Loucy (cell line): ENCODE measurements at regions not wholly inside any gene's neighbourhood (a gene's known extent, or its start where the extent isn't known, plus 50 kb on each side); places are given as distances from the start of the nearest gene placed in this dataset.

ENCODE experiments used
- H2AFZ ChIP-seq: fragments of 200-600 bp; sonication (generic); 2 replicates; pipeline ENCODE4 v1.6.0; 2016; ENCODE audit warnings: antibody characterized with exemption, mild to moderate bottlenecking, low read length, moderate library complexity
- H3F3A ChIP-seq: fragments of 200-600 bp; 2 replicates; pipeline ENCODE4 v1.6.0; 2016; ENCODE audit warnings: antibody characterized with exemption, low read depth, mild to moderate bottlenecking
- H3K27me3 ChIP-seq: fragments of 200-600 bp; sonication (generic); 2 replicates; pipeline ENCODE4 v1.6.1; 2014; ENCODE audit warnings: low read length, mild to moderate bottlenecking; ENCODE audit not compliant: insufficient read depth, poor library complexity, severe bottlenecking
- H3K36me3 ChIP-seq: fragments of 200-600 bp; sonication (generic); 2 replicates; pipeline ENCODE4 v1.6.1; 2016; ENCODE audit warnings: low read length; ENCODE audit not compliant: insufficient read depth
- H3K4me1 ChIP-seq: fragments of 200-600 bp; sonication (generic); 2 replicates; pipeline ENCODE4 v1.5.1; 2014; ENCODE audit warnings: low read length, mild to moderate bottlenecking; ENCODE audit not compliant: insufficient read depth, poor library complexity, severe bottlenecking
- H3K4me2 ChIP-seq: fragments of 200-600 bp; sonication (generic); 2 replicates; pipeline ENCODE4 v1.6.0; 2014; ENCODE audit warnings: antibody characterized with exemption, low read length, low read depth, mild to moderate bottlenecking; ENCODE audit not compliant: poor library complexity, severe bottlenecking
- H3K4me3 ChIP-seq: fragments of 200-600 bp; sonication (generic); 2 replicates; pipeline ENCODE4 v1.5.1; 2014; ENCODE audit warnings: low read length, mild to moderate bottlenecking, mixed read lengths; ENCODE audit not compliant: poor library complexity, severe bottlenecking
- H3K79me2 ChIP-seq: fragments of 200-600 bp; sonication (generic); 2 replicates; pipeline ENCODE4 v1.6.1; 2014; ENCODE audit warnings: low read length; ENCODE audit not compliant: insufficient read depth
- H3K9ac ChIP-seq: fragments of 200-600 bp; sonication (generic); 2 replicates; pipeline ENCODE4 v1.6.0; 2014; ENCODE audit warnings: mild to moderate bottlenecking, low read depth, low read length, moderate library complexity; ENCODE audit not compliant: poor library complexity, severe bottlenecking
- H3K9me2 ChIP-seq: fragments of 200-600 bp; sonication (generic); replicated peaks from 2 replicates; pipeline ENCODE4 v1.6.1; 2016; ENCODE audit warnings: low read depth, low read length, mixed read lengths
- H3K9me3 ChIP-seq: fragments of 200-600 bp; sonication (generic); 2 replicates; pipeline ENCODE4 v1.6.1; 2014; ENCODE audit warnings: mild to moderate bottlenecking, antibody characterized with exemption, low read length, low read depth; ENCODE audit not compliant: insufficient read depth
- H4K20me1 ChIP-seq: fragments of 200-600 bp; sonication (generic); 2 replicates; pipeline ENCODE4 v1.6.0; 2014; ENCODE audit warnings: antibody characterized with exemption, low read length, mild to moderate bottlenecking; ENCODE audit not compliant: insufficient read depth, poor library complexity, severe bottlenecking
- EZH2phosphoT487 ChIP-seq: fragments of 200-600 bp; IDR thresholded peaks from 2 replicates; pipeline ENCODE4 v1.6.1; 2018; ENCODE audit warnings: antibody characterized with exemption, mild to moderate bottlenecking, moderate library complexity, borderline replicate concordance
- TF ChIP-seq, protein P1 (sequence below): fragments of 200-600 bp; sonication (generic); conservative IDR thresholded peaks from 2 replicates; pipeline ENCODE4 v1.5.1; 2014; ENCODE audit warnings: mild to moderate bottlenecking, antibody characterized with exemption, low read length

DNA sequence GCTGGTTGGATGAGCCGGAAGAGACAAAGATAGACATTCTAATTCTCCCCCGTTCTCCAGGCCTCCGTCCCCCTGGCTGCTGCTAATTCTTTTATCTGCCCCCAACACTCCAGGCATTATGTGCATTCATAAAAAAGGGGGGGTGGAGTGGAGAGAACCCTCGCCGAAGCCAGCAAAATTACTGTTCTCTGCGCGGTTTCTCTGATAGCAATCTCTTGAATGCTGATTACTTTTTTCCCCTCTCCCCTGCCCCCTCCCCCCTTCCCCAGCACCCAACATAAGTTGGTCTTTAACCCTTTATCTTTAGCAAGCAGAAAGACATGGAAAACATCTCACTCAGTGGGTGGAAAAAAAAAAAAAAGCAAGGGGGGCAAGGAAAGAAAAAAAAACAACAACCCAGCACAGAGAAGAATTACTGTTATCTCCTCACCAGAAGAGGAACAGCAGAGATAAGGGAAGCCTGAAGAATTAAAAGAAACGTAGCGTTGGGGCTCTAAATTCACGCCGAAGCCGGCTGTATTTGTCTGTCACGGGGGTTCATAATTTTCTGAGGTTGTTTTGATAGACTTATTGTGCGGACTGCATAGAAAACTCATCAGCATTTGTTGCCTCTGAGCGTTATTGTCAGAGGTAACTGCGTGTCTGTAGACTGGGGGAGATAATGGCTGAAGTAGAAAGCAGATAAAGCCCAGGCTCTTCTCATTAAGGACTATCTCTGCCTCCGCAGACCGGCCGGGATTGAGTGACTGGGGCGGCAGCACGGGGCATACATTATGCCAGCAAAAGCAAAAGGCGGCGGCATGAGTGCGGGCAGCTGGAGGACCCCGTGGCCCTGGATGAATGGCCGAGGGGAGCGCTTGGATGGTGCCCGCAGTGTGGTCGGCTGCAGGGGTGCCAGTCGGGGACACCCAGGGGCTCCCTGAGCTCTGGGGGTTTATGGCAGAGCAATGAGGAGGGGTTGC, 126.9 kb downstream of the MRM1 start:
- Histone ChIP-seq H4K20me1 (no peaks in the 10 kb centered on the region), H3K4me3 (peak overlapping the region; percentile 70), H3K79me2 (no peaks in the 10 kb centered on the region), H3K9ac (peak overlapping the region; percentile 74), H3F3A (peaks cover 17% of the 10 kb centered on the region), H3K36me3 (no peaks in the 10 kb centered on the region), H3K9me3 (no peaks in the 10 kb centered on the region), H3K4me2 (peak overlapping the region; percentile 86), H2AFZ (peak overlapping the region; percentile 65; the same call in 1 of the 2 replicates), H3K27me3 (no peaks in the 10 kb centered on the region), H3K4me1 (peaks cover 91% of the 10 kb centered on the region), H3K9me2 (no peaks in the 10 kb centered on the region)
- no peak for TF ChIP-seq EZH2phosphoT487

DNA sequence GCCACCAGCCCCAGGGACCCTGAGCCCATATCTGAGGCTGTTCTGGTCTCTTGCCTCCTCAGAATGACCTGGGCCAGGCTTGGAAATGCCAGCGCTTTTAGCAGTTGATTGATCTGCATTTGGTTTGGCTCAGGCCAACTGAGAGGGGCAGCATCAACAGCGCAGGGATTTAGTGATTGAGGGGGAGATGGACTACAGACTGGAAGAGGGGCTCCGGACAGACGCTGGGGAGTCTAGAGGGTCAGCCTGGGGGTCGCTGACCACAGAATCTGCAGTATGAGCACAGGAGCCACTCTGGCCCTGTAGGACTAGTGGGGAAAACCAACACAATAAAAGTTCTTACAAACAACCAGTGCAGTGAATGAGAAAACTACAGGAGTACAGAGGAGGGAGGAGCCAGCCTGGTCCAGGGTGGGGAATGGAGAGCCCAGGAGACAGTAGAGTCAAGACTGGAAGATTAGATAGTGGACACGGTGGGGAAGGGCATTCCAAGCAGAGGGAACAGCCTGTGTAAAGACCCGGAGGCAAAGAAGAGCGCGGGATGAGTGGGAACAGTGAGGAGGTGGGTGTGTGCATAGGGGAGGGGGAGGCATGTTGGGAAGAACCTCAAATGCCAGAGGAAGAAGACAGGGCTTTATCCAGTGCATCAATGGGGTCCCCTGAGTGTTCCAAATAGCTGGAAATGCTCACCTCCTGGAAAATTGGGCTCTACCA, 128.9 kb downstream of the MRM1 start:
- Histone ChIP-seq H3K4me2 (no peak overlapping the region), H3K4me1 (peaks cover 71% of the 10 kb centered on the region), H3K79me2 (no peaks in the 10 kb centered on the region), H3K36me3 (no peaks in the 10 kb centered on the region), H2AFZ (no peak overlapping the region), H3K9me2 (no peaks in the 10 kb centered on the region), H3K4me3 (no peak overlapping the region), H3K27me3 (no peaks in the 10 kb centered on the region), H3F3A (peaks cover 16% of the 10 kb centered on the region), H3K9me3 (no peaks in the 10 kb centered on the region), H4K20me1 (no peaks in the 10 kb centered on the region), H3K9ac (peak overlapping the region; percentile 74)
- TF ChIP-seq, protein P1, sequence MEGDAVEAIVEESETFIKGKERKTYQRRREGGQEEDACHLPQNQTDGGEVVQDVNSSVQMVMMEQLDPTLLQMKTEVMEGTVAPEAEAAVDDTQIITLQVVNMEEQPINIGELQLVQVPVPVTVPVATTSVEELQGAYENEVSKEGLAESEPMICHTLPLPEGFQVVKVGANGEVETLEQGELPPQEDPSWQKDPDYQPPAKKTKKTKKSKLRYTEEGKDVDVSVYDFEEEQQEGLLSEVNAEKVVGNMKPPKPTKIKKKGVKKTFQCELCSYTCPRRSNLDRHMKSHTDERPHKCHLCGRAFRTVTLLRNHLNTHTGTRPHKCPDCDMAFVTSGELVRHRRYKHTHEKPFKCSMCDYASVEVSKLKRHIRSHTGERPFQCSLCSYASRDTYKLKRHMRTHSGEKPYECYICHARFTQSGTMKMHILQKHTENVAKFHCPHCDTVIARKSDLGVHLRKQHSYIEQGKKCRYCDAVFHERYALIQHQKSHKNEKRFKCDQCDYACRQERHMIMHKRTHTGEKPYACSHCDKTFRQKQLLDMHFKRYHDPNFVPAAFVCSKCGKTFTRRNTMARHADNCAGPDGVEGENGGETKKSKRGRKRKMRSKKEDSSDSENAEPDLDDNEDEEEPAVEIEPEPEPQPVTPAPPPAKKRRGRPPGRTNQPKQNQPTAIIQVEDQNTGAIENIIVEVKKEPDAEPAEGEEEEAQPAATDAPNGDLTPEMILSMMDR = no peak
- TF ChIP-seq EZH2phosphoT487 = no peak

DNA sequence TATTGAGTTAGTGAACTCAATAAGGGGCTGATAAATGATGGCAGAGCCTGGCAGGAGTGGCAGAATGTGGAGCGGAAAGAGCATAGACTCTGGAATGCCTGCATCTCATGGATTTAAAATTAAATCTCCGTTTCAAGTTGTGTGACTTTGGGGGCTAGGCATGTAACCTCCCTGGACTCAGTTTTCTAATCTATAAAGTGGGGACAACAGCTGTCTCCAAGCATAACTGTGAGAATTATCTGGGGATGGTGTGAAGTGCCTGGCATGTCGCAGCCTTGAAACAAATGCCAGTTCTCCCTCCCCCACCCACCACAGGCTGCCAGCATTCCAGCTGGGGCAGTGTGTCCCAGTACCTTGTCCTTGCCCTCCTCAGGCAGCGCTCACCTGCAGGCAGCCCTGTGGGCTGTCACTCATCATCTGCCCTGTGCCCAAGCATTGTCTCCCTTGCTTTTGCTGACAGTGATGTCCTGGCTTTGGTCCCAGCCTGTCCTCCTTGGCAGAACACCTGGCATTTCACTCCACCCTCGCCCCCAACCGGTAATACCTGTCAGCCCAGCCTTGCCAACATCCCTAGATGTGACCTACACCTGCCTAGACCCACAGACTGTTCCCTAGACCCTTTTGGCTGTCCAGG, 129.6 kb downstream of the MRM1 start:
- H3K79me2 ChIP-seq = no peaks in the 10 kb centered on the region
- H3F3A ChIP-seq = peaks cover 9% of the 10 kb centered on the region
- no peaks in the 10 kb centered on the region for H3K27me3 ChIP-seq
- no peaks in the 10 kb centered on the region for H4K20me1 ChIP-seq
- no peaks in the 10 kb centered on the region for H3K9me2 ChIP-seq
- no peak overlapping the region for H3K4me2 ChIP-seq
- H3K9me3 ChIP-seq = no peaks in the 10 kb centered on the region
- TF ChIP-seq EZH2phosphoT487 = no peak
- TF ChIP-seq, protein P1 = no peak
- H3K36me3 ChIP-seq = no peaks in the 10 kb centered on the region
- H3K4me3 ChIP-seq = no peak overlapping the region
- no peak overlapping the region for H2AFZ ChIP-seq
- H3K9ac ChIP-seq = no peak overlapping the region
- H3K4me1 ChIP-seq = peaks cover 64% of the 10 kb centered on the region
